ENCODE measurements at regions not wholly inside any gene's neighbourhood (a gene's known extent, or its start where the extent isn't known, plus 50 kb on each side); places are given as distances from the start of the nearest gene placed in this dataset.
"Not testable (repeated sequence)": the region's sequence is repeated elsewhere in the genome, so short reads cannot be mapped to it uniquely, and the experiment has no call there.

DNA sequence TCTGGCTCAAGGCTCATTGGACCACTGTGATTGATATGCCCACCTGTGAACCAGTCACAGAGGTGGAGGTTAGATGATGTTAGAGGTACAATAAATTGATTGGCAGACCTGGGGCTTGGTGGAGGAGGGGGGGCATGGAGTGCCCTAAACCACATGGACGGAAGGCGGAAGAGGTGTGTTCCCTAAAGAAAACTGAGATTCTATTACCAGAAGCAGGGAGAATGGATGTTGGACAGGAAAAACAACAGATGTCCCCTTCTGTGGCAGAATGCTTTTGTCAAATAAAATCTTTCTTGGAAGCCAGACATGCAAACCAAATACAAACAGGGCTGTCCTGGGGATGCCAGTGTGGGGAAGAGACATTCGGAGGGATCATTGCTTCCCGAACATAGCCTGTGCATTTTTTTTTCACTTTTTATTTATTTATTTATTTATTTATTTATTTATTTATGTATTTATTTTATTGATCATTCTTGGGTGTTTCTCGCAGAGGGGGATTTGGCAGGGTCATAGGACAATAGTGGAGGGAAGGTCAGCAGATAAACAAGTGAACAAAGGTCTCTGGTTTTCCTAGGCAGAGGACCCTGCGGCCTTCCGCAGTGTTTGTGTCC lies 433.9 kb downstream of the RPS24 start:
- H3K36me3 ChIP-seq (ENCODE audit: insufficient read depth, low read length), result no peaks in the 10 kb centered on the region
- BruUV-seq (replicated peaks), result no TSS peak
- H3K4me3 ChIP-seq (ENCODE audit: low read depth, low read length, poor library complexity, severe bottlenecking), result no peak overlapping the region
- no peaks in the 10 kb centered on the region for H4K20me1 ChIP-seq (ENCODE audit: insufficient read depth, low read length)
- H2AFZ ChIP-seq (ENCODE audit: low read length), result no peak overlapping the region
- no peaks in the 10 kb centered on the region for H3K79me2 ChIP-seq (ENCODE audit: insufficient read depth, low read depth, low read length)
- H3K9me2 ChIP-seq (ENCODE audit: insufficient read depth, low read length), result no peaks in the 10 kb centered on the region
- no peak overlapping the region for H3K27ac ChIP-seq (ENCODE audit: low read depth, low read length, poor library complexity, severe bottlenecking)
- ChIA-PET CTCF (ENCODE audit: unreplicated experiment) (no interaction called here), POLR2A (no interaction called here)
- H3K4me2 ChIP-seq (ENCODE audit: low read length), result no peak overlapping the region
- H3K9me3 ChIP-seq (ENCODE audit: low read length), result no peaks in the 10 kb centered on the region
- intact Hi-C loops (cut with micrococcal nuclease; ENCODE audit: unreplicated experiment), result no loop called here
- TF ChIP-seq EZH2phosphoT487 (IDR thresholded peaks at IDR 0.05; ENCODE audit: borderline replicate concordance, low read depth, low read length), result no peak
- TF ChIP-seq, protein P1, sequence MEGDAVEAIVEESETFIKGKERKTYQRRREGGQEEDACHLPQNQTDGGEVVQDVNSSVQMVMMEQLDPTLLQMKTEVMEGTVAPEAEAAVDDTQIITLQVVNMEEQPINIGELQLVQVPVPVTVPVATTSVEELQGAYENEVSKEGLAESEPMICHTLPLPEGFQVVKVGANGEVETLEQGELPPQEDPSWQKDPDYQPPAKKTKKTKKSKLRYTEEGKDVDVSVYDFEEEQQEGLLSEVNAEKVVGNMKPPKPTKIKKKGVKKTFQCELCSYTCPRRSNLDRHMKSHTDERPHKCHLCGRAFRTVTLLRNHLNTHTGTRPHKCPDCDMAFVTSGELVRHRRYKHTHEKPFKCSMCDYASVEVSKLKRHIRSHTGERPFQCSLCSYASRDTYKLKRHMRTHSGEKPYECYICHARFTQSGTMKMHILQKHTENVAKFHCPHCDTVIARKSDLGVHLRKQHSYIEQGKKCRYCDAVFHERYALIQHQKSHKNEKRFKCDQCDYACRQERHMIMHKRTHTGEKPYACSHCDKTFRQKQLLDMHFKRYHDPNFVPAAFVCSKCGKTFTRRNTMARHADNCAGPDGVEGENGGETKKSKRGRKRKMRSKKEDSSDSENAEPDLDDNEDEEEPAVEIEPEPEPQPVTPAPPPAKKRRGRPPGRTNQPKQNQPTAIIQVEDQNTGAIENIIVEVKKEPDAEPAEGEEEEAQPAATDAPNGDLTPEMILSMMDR (conservative IDR thresholded peaks at IDR 0.05; ENCODE audit: low read length), result no peak
- DNase-seq (ENCODE audit: low spot score), result no peak
- H3K4me1 ChIP-seq (ENCODE audit: insufficient read depth, low read length, poor library complexity, severe bottlenecking), result no peaks in the 10 kb centered on the region

DNA sequence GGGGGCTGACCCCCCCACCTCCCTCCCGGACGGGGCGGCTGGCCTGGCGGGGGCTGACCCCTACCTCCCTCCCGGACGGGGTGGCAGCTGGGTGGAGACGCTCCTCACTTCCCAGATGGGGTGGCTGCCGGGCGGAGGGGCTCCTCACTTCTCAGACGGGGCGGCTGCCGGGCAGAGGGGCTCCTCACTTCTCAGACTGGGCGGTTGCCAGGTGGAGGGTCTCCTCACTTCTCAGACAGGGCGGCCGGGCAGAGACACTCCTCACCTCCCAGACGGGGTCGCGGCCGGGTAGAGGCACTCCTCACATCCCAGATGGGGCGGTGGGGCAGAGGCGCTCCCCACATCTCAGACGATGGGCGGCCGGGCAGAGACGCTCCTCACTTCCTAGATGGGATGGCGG lies 435.1 kb downstream of the RPS24 start:
- H3K9me2 ChIP-seq (ENCODE audit: insufficient read depth, low read length); DNase-seq (ENCODE audit: low spot score); H4K20me1 ChIP-seq (ENCODE audit: insufficient read depth, low read length); H3K4me2 ChIP-seq (ENCODE audit: low read length); H3K27ac ChIP-seq (ENCODE audit: low read depth, low read length, poor library complexity, severe bottlenecking); H2AFZ ChIP-seq (ENCODE audit: low read length); CTCF ChIA-PET (ENCODE audit: unreplicated experiment); intact Hi-C loops (cut with micrococcal nuclease; ENCODE audit: unreplicated experiment); BruUV-seq (replicated peaks); H3K4me1 ChIP-seq (ENCODE audit: insufficient read depth, low read length, poor library complexity, severe bottlenecking); H3K36me3 ChIP-seq (ENCODE audit: insufficient read depth, low read length); H3K79me2 ChIP-seq (ENCODE audit: insufficient read depth, low read depth, low read length); H3K4me3 ChIP-seq (ENCODE audit: low read depth, low read length, poor library complexity, severe bottlenecking); POLR2A ChIA-PET; H3K9me3 ChIP-seq (ENCODE audit: low read length): not testable (repeated sequence)

DNA sequence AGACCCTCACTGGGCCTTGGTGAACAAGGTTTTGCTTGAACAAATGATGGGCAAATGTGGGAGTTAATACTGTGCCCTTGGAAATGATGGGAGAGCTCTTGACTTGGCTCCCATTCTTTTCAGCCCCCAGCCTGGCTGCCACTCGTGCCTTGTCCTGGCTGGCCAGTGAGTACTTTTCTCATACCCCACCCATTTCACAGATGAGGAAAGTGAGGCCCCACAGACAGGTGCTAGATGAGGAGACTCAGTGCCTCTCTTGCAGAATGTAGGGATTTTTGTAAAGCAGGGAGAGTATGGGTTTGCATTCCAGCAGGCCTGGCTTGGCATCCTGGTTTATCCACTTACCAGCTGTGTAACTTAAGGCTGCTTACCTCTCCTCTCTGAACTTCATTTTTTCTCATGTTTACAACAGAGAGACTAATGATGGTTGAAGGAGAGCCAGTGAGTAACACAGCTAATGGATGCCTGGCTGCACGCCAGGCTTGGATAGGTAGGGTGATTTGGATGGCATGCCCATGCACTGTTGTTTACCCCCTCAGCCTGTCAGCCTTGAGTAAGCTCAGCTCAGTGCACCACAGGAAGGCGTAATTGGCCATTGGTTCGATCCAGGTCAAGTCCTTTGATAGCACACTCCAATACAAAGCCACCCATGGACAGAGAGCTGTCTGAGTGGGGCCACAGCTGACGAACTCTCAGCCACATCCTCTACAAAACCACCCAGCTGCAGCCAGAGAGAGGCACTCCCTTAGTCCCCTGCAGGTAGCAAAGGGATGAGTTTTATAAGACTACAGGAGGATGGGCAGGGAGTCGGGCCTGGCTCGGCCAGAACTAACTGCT lies 436.8 kb downstream of the RPS24 start:
- H2AFZ ChIP-seq (ENCODE audit: low read length), result no peak overlapping the region
- POLR2A ChIA-PET, result interaction anchor here (0.8 kb wide), 1 partner anchor 188 kb away, joined by 4 read pairs; no protein-coding TSS in a partner anchor
- no peak overlapping the region for H3K4me3 ChIP-seq (ENCODE audit: low read depth, low read length, poor library complexity, severe bottlenecking)
- DNase-seq (ENCODE audit: low spot score), result no peak
- H3K79me2 ChIP-seq (ENCODE audit: insufficient read depth, low read depth, low read length), result no peaks in the 10 kb centered on the region
- H3K36me3 ChIP-seq (ENCODE audit: insufficient read depth, low read length), result no peaks in the 10 kb centered on the region
- H3K9me2 ChIP-seq (ENCODE audit: insufficient read depth, low read length), result no peaks in the 10 kb centered on the region
- H3K27ac ChIP-seq (ENCODE audit: low read depth, low read length, poor library complexity, severe bottlenecking), result no peak overlapping the region
- BruUV-seq (replicated peaks), result no TSS peak
- H4K20me1 ChIP-seq (ENCODE audit: insufficient read depth, low read length), result no peaks in the 10 kb centered on the region
- TF ChIP-seq EZH2phosphoT487 (IDR thresholded peaks at IDR 0.05; ENCODE audit: borderline replicate concordance, low read depth, low read length), result no peak
- TF ChIP-seq, protein P1 (conservative IDR thresholded peaks at IDR 0.05; ENCODE audit: low read length), result no peak
- H3K4me2 ChIP-seq (ENCODE audit: low read length), result no peak overlapping the region
- H3K4me1 ChIP-seq (ENCODE audit: insufficient read depth, low read length, poor library complexity, severe bottlenecking), result no peaks in the 10 kb centered on the region
- intact Hi-C loops (cut with micrococcal nuclease; ENCODE audit: unreplicated experiment), result no loop called here
- CTCF ChIA-PET (ENCODE audit: unreplicated experiment), result no interaction called here
- H3K9me3 ChIP-seq (ENCODE audit: low read length), result no peaks in the 10 kb centered on the region

All from OCI-LY7 (cell line).